ENCODE measurements at regions not wholly inside any gene's neighbourhood (a gene's known extent, or its start where the extent isn't known, plus 50 kb on each side); places are given as distances from the start of the nearest gene placed in this dataset.

DNA sequence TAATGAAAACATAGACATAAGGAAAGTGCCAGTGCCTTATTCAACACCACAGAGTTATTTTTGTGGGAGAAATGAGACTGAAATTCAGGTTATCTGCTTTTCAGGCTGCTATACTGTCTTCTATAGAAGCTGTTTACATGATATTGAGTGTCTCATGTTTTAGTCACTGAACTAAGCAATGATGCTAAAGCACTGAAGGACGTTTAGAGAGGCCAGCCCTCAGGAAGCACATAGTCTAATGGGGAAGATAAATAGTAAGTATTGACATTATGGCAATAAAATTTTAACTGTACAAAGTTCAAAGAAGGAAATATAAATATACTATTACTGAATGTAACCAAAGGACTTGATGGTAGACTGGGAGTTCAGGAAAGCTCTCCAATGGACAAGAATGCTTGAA lies 186.4 kb upstream of the ZC3H15 start:
- no peaks in the 10 kb centered on the region for H3K27me3 ChIP-seq (ENCODE audit: control insufficient read depth in 2 of 2, insufficient read depth in 2 of 2, low read length in 2 of 2)
- Mint-ChIP-seq H3K4me3 (no peak overlapping the region), H3K4me1 (no peaks in the 10 kb centered on the region), H3K9me3 (peaks cover 0 to 9% (median 0%) of the 10 kb centered on the region in 11 donors), H3K27me3 (no peaks in the 10 kb centered on the region), H3K27ac (no peak overlapping the region), H3K36me3 (peaks cover 0 to 31% (median 29%) of the 10 kb centered on the region in 5 donors)
- H3K27ac ChIP-seq (ENCODE audit: low read depth, low read length) = no peak overlapping the region
- no peaks in the 10 kb centered on the region for H3K4me1 ChIP-seq (ENCODE audit: control insufficient read depth in 2 of 2, insufficient read depth in 2 of 2, low read length in 2 of 2)
- ChIA-PET CTCF (no interaction called here), POLR2A (no interaction called here)
- no peaks in the 10 kb centered on the region for H3K36me3 ChIP-seq (ENCODE audit: control insufficient read depth in 2 of 3, insufficient read depth in 3 of 3, low read length in 3 of 3)
- H3K4me3 ChIP-seq (ENCODE audit: low read length) = no peak overlapping the region
- ATAC-seq (no peak), DNase-seq (no peak)
- intact Hi-C loops (cut with micrococcal nuclease) = no loop called here
- H3K9me3 ChIP-seq (ENCODE audit: control insufficient read depth in 2 of 3, low read length in 3 of 3) = no peaks in the 10 kb centered on the region

DNA sequence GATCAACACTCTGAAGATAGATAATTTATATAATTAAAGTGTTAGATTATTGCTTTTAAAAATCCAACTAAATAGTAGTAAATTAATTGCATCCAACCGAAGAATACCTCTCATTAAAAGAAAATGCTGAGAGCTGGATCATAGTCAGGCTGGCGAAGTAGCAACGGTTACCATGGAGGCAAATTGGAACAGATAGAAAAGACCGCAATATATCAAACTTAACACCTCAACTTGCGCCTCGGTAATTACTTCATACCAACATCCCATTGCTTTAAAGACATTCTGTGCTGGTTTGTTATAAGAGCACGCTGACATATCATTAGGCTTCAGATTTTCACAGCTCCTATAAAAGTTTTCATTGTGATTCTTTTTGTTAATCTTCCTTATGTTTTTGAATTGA lies 183.8 kb upstream of the ZC3H15 start:
- Histone ChIP-seq H3K27ac (ENCODE audit: low read depth, low read length) (no peak overlapping the region), H3K4me1 (ENCODE audit: control insufficient read depth in 2 of 2, insufficient read depth in 2 of 2, low read length in 2 of 2) (no peaks in the 10 kb centered on the region), H3K27me3 (ENCODE audit: control insufficient read depth in 2 of 2, insufficient read depth in 2 of 2, low read length in 2 of 2) (no peaks in the 10 kb centered on the region), H3K36me3 (ENCODE audit: control insufficient read depth in 2 of 3, insufficient read depth in 3 of 3, low read length in 3 of 3) (no peaks in the 10 kb centered on the region), H3K4me3 (ENCODE audit: low read length) (no peak overlapping the region), H3K9me3 (ENCODE audit: control insufficient read depth in 2 of 3, low read length in 3 of 3) (no peaks in the 10 kb centered on the region)
- CTCF ChIA-PET = no interaction called here
- no peak for ATAC-seq
- Mint-ChIP-seq H3K36me3 (peaks cover 0 to 43% (median 39%) of the 10 kb centered on the region in 5 donors), H3K27ac (no peak overlapping the region), H3K4me3 (no peak overlapping the region), H3K9me3 (peaks cover 0 to 19% (median 0%) of the 10 kb centered on the region in 11 donors), H3K4me1 (no peaks in the 10 kb centered on the region), H3K27me3 (no peaks in the 10 kb centered on the region)
- intact Hi-C loops (cut with micrococcal nuclease) = no loop called here
- POLR2A ChIA-PET = no interaction called here
- DNase-seq = no peak

GRCh38 chr2:186303091-186303490 lies 183.0 kb upstream of the ZC3H15 start:
- ChIA-PET POLR2A (no interaction called here), CTCF (no interaction called here)
- Mint-ChIP-seq H3K27me3 (no peaks in the 10 kb centered on the region), H3K36me3 (peaks cover 0 to 49% (median 38%) of the 10 kb centered on the region in 5 donors), H3K4me1 (no peaks in the 10 kb centered on the region), H3K9me3 (peaks cover 0 to 19% (median 0%) of the 10 kb centered on the region in 11 donors), H3K4me3 (no peak overlapping the region), H3K27ac (no peak overlapping the region)
- H3K36me3 ChIP-seq (ENCODE audit: control insufficient read depth in 2 of 3, insufficient read depth in 3 of 3, low read length in 3 of 3) = no peaks in the 10 kb centered on the region
- H3K27ac ChIP-seq (ENCODE audit: low read depth, low read length) = no peak overlapping the region
- intact Hi-C loops (cut with micrococcal nuclease) = no loop called here
- H3K4me1 ChIP-seq (ENCODE audit: control insufficient read depth in 2 of 2, insufficient read depth in 2 of 2, low read length in 2 of 2) = no peaks in the 10 kb centered on the region
- H3K4me3 ChIP-seq (ENCODE audit: low read length) = no peak overlapping the region
- no peaks in the 10 kb centered on the region for H3K9me3 ChIP-seq (ENCODE audit: control insufficient read depth in 2 of 3, low read length in 3 of 3)
- no peak for DNase-seq
- no peaks in the 10 kb centered on the region for H3K27me3 ChIP-seq (ENCODE audit: control insufficient read depth in 2 of 2, insufficient read depth in 2 of 2, low read length in 2 of 2)
- no peak for ATAC-seq

DNA sequence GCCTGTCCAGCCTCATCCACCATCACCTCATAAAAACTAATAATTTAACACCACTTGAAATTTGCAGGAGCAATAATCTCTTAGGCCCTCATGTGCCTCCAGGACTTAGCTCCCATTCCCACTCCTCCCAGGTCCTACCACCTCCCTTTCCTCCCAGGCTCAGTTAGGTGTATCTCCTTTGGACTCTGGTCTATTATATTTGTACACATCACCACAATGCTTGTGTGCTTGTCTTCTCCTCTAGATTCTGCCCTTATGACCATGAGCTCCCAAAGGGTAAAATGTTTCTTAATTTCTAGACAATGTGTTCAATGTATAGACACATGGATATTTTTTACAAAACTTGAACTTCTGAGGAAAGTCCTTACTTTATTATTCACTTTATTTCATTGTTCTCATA lies 182.0 kb upstream of the ZC3H15 start:
- Histone ChIP-seq H3K4me1 (ENCODE audit: control insufficient read depth in 2 of 2, insufficient read depth in 2 of 2, low read length in 2 of 2) (no peaks in the 10 kb centered on the region), H3K9me3 (ENCODE audit: control insufficient read depth in 2 of 3, low read length in 3 of 3) (no peaks in the 10 kb centered on the region), H3K4me3 (ENCODE audit: low read length) (no peak overlapping the region), H3K27ac (ENCODE audit: low read depth, low read length) (no peak overlapping the region), H3K27me3 (ENCODE audit: control insufficient read depth in 2 of 2, insufficient read depth in 2 of 2, low read length in 2 of 2) (no peaks in the 10 kb centered on the region), H3K36me3 (ENCODE audit: control insufficient read depth in 2 of 3, insufficient read depth in 3 of 3, low read length in 3 of 3) (no peaks in the 10 kb centered on the region)
- peaks cover 0 to 12% (median 0%) of the 10 kb centered on the region in 11 donors for H3K9me3 Mint-ChIP-seq
- DNase-seq (no peak), ATAC-seq (no peak)
- CTCF ChIA-PET = no interaction called here
- H3K36me3 Mint-ChIP-seq = peaks cover 0 to 45% (median 35%) of the 10 kb centered on the region in 5 donors
- no peaks in the 10 kb centered on the region for H3K27me3 Mint-ChIP-seq
- intact Hi-C loops (cut with micrococcal nuclease) = no loop called here
- no peaks in the 10 kb centered on the region for H3K4me1 Mint-ChIP-seq
- POLR2A ChIA-PET = no interaction called here
- H3K27ac Mint-ChIP-seq = no peak overlapping the region
- no peak overlapping the region for H3K4me3 Mint-ChIP-seq

GRCh38 chr2:186306754-186307153 lies 179.3 kb upstream of the ZC3H15 start:
- POLR2A ChIA-PET = no interaction called here
- H3K27ac Mint-ChIP-seq = no peak overlapping the region

DNA sequence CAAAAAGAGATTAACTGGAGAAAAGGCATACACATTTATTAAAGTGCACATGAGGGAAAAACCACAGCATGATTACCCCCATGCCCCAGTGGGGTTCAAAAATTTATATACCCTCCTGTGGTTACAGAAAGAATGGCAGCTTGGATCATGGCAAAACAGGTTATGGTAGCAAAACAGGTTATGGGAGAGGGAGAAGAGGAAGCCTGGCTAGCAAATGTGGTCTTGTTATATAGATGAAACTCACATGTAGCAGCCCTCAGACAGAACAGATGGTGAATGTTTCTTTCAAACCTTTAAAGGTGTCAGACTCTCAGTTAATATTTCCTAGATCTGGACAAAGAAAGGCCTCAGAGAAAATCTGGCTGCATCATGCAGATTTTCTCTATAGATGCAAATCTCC lies 178.2 kb upstream of the ZC3H15 start:
- Histone ChIP-seq H3K36me3 (ENCODE audit: control insufficient read depth in 2 of 3, insufficient read depth in 3 of 3, low read length in 3 of 3) (no peaks in the 10 kb centered on the region), H3K4me3 (ENCODE audit: low read length) (no peak overlapping the region), H3K27ac (ENCODE audit: low read depth, low read length) (no peak overlapping the region), H3K27me3 (ENCODE audit: control insufficient read depth in 2 of 2, insufficient read depth in 2 of 2, low read length in 2 of 2) (no peaks in the 10 kb centered on the region), H3K9me3 (ENCODE audit: control insufficient read depth in 2 of 3, low read length in 3 of 3) (peaks cover 0 to 4% (median 0%) of the 10 kb centered on the region in 3 experiments), H3K4me1 (ENCODE audit: control insufficient read depth in 2 of 2, insufficient read depth in 2 of 2, low read length in 2 of 2) (no peaks in the 10 kb centered on the region)
- no peak for DNase-seq
- Mint-ChIP-seq H3K9me3 (peaks cover 0 to 28% (median 16%) of the 10 kb centered on the region in 11 donors), H3K27ac (no peak overlapping the region), H3K4me1 (no peaks in the 10 kb centered on the region), H3K4me3 (no peak overlapping the region), H3K36me3 (peaks cover 0 to 63% (median 50%) of the 10 kb centered on the region in 5 donors), H3K27me3 (no peaks in the 10 kb centered on the region)
- ChIA-PET POLR2A (no interaction called here), CTCF (no interaction called here)
- intact Hi-C loops (cut with micrococcal nuclease) = no loop called here
- ATAC-seq = no peak

More at GRCh38 chr2:186306754-186307153, 179.3 kb upstream of the ZC3H15 start:
- peaks cover 0 to 3% (median 0%) of the 10 kb centered on the region in 3 experiments for H3K9me3 ChIP-seq (ENCODE audit: control insufficient read depth in 2 of 3, low read length in 3 of 3)
- no peaks in the 10 kb centered on the region for H3K27me3 ChIP-seq (ENCODE audit: control insufficient read depth in 2 of 2, insufficient read depth in 2 of 2, low read length in 2 of 2)
- peaks cover 0 to 17% (median 6%) of the 10 kb centered on the region in 11 donors for H3K9me3 Mint-ChIP-seq
- H3K4me3 Mint-ChIP-seq = no peak overlapping the region
- peaks cover 0 to 53% (median 40%) of the 10 kb centered on the region in 5 donors for H3K36me3 Mint-ChIP-seq
- DNase-seq = no peak
- CTCF ChIA-PET = no interaction called here
- no peak overlapping the region for H3K27ac ChIP-seq (ENCODE audit: low read depth, low read length)
- no peak overlapping the region for H3K4me3 ChIP-seq (ENCODE audit: low read length)
- H3K4me1 Mint-ChIP-seq = no peaks in the 10 kb centered on the region
- no peak for ATAC-seq
- intact Hi-C loops (cut with micrococcal nuclease) = no loop called here
- H3K36me3 ChIP-seq (ENCODE audit: control insufficient read depth in 2 of 3, insufficient read depth in 3 of 3, low read length in 3 of 3) = no peaks in the 10 kb centered on the region
- no peaks in the 10 kb centered on the region for H3K4me1 ChIP-seq (ENCODE audit: control insufficient read depth in 2 of 2, insufficient read depth in 2 of 2, low read length in 2 of 2)
- no peaks in the 10 kb centered on the region for H3K27me3 Mint-ChIP-seq

- CTCF ChIA-PET = no interaction called here
- Histone ChIP-seq H3K4me3 (ENCODE audit: low read length) (no peak overlapping the region), H3K27me3 (ENCODE audit: control insufficient read depth in 2 of 2, insufficient read depth in 2 of 2, low read length in 2 of 2) (no peaks in the 10 kb centered on the region), H3K4me1 (ENCODE audit: control insufficient read depth in 2 of 2, insufficient read depth in 2 of 2, low read length in 2 of 2) (no peaks in the 10 kb centered on the region), H3K9me3 (ENCODE audit: control insufficient read depth in 2 of 3, low read length in 3 of 3) (peaks cover 0 to 6% (median 0%) of the 10 kb centered on the region in 3 experiments), H3K27ac (ENCODE audit: low read depth, low read length) (no peak overlapping the region), H3K36me3 (ENCODE audit: control insufficient read depth in 2 of 3, insufficient read depth in 3 of 3, low read length in 3 of 3) (no peaks in the 10 kb centered on the region)
- intact Hi-C loops (cut with micrococcal nuclease) = no loop called here
- DNase-seq = no peak
- no peak for ATAC-seq
- no peaks in the 10 kb centered on the region for H3K4me1 Mint-ChIP-seq
- peaks cover 0 to 66% (median 51%) of the 10 kb centered on the region in 5 donors for H3K36me3 Mint-ChIP-seq
- POLR2A ChIA-PET = no interaction called here
- H3K9me3 Mint-ChIP-seq = peaks cover 0 to 28% (median 16%) of the 10 kb centered on the region in 11 donors
- no peaks in the 10 kb centered on the region for H3K27me3 Mint-ChIP-seq
- no peak overlapping the region for H3K27ac Mint-ChIP-seq
- H3K4me3 Mint-ChIP-seq = no peak overlapping the region
Measured at GRCh38 chr2:186308347-186308746, 177.7 kb upstream of the ZC3H15 start.

Measured in naive thymus-derived CD4-positive, alpha-beta T cell (primary cell).